C4-2B (cell line): ENCODE measurements at regions not wholly inside any gene's neighbourhood (a gene's known extent, or its start where the extent isn't known, plus 50 kb on each side); places are given as distances from the start of the nearest gene placed in this dataset.

Source experiments
- ZFX ChIP-seq: fragments of 450-650 bp; IDR thresholded peaks from 2 replicates; pipeline ENCODE4 v1.6.1; 2017
- TF ChIP-seq, protein P1 (sequence below): fragments of 450-650 bp; conservative IDR thresholded peaks from 2 replicates; pipeline ENCODE4 v1.5.1; 2017; ENCODE audit warnings: mild to moderate bottlenecking

DNA sequence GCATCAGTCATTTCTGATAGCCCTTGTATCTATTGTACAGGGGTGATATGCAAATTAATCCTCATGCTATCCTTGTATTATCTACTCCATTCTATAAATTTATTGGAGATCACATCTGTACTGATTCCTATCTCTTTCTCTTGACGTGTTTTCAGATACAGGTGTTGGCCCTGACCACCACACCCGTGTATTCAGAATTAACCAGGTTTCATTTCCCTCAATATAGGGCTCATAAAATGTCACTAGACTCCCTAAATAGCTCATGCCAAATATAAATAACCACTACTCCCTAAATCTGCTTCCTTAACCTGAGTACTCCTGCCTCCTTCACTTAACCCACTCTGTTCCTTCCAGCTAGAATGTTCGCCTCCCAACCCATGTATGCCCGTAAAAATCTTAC is 522.8 kb upstream of the KLF4 start:
- TF ChIP-seq, protein P1, sequence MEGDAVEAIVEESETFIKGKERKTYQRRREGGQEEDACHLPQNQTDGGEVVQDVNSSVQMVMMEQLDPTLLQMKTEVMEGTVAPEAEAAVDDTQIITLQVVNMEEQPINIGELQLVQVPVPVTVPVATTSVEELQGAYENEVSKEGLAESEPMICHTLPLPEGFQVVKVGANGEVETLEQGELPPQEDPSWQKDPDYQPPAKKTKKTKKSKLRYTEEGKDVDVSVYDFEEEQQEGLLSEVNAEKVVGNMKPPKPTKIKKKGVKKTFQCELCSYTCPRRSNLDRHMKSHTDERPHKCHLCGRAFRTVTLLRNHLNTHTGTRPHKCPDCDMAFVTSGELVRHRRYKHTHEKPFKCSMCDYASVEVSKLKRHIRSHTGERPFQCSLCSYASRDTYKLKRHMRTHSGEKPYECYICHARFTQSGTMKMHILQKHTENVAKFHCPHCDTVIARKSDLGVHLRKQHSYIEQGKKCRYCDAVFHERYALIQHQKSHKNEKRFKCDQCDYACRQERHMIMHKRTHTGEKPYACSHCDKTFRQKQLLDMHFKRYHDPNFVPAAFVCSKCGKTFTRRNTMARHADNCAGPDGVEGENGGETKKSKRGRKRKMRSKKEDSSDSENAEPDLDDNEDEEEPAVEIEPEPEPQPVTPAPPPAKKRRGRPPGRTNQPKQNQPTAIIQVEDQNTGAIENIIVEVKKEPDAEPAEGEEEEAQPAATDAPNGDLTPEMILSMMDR: no peak
- no peak for TF ChIP-seq ZFX
